IPS DF 6.9 (cell line): ENCODE measurements at regions not wholly inside any gene's neighbourhood (a gene's known extent, or its start where the extent isn't known, plus 50 kb on each side); places are given as distances from the start of the nearest gene placed in this dataset.

ENCODE experiments used
- DNase-seq: peaks from one replicate; pipeline ENCODE4 v3.0.0-alpha.2; 2013; ENCODE audit warnings: low read depth, low spot score
- H3K27ac ChIP-seq: one replicate; pipeline ENCODE4 v1.5.1; 2013; ENCODE audit warnings: low read length, control low read depth
- H3K27me3 ChIP-seq: 2 replicates; pipeline ENCODE4 v1.6.1; 2013; ENCODE audit warnings: mild to moderate bottlenecking, low read length; ENCODE audit not compliant: control insufficient read depth, insufficient read depth
- H3K36me3 ChIP-seq: 2 replicates; pipeline ENCODE4 v1.6.1; 2013; ENCODE audit warnings: low read length; ENCODE audit not compliant: control insufficient read depth, insufficient read depth
- H3K4me1 ChIP-seq: 2 replicates; pipeline ENCODE4 v1.6.1; 2013; ENCODE audit warnings: low read length; ENCODE audit not compliant: control insufficient read depth, insufficient read depth
- H3K4me3 ChIP-seq: 2 replicates; pipeline ENCODE4 v1.5.1; 2013; ENCODE audit warnings: mild to moderate bottlenecking, low read length
- H3K9me3 ChIP-seq: 2 replicates; pipeline ENCODE4 v1.6.1; 2013; ENCODE audit warnings: low read length, inconsistent platforms; ENCODE audit not compliant: control insufficient read depth, insufficient read depth
- WGBS: extraction: QIAGEN DNeasy Blood & Tissue Kit; methylation state at CpG from one replicate; pipeline ENCODE4 v1.1.7; 2013; ENCODE audit warnings: mixed read lengths, missing lambda C conversion rate; ENCODE audit not compliant: insufficient read length, insufficient coverage; 5-methylcytosine and 5-hydroxymethylcytosine counted together

DNA sequence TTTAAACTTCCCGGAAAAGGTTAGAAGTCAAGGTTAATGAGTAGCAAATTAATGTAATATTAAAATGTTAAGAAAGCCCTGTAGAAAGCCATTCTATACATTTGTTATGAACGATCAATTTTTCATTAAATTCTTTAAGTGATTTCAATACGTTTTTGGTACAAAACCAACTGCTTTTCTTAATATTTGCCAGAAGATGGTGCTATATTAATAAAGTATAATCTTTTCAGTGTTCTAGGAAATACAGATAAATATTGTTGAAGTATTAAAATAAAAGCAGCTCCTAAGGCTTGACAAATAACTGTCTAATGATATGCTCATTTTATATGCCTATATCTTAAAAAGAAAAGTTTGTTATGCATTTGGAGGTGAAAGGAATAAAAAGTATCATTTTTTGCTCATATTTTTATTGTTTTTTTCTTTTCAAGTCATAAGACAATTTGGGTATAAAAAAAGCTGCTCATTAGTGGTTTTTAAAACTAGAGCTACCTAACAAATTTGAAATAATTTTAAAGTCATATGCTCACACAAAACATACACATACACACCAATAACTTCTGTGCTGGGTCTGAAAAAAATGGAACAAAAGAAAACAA lies 130.3 kb upstream of the POT1 start:
- no CpG with 5 or more reads among the region's 3 CpGs for WGBS
- H3K4me3 ChIP-seq: no peak overlapping the region
- no peaks in the 10 kb centered on the region for H3K36me3 ChIP-seq
- H3K9me3 ChIP-seq: no peaks in the 10 kb centered on the region
- H3K27me3 ChIP-seq: no peaks in the 10 kb centered on the region
- no peaks in the 10 kb centered on the region for H3K4me1 ChIP-seq
- no peak overlapping the region for H3K27ac ChIP-seq
- no peak for DNase-seq

DNA sequence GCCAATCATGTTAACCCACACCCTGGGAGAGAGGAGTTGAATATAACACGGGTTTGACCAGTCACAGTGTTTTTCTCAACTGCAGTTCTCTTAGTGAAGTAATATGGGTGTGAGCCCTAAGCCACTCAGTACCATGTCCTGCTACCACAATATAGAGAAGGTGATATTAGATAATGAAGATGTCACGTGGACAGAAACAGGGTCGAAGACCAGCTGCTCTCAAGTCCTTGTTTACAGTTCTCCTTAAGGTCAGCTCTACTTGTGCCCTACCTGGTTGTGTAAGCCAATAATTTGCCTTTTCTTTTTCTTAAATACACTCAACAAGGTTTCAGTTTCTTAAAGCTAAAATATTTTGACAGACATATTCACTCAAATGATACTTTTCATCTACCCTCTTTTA lies 128.3 kb upstream of the POT1 start:
- H3K36me3 ChIP-seq: no peaks in the 10 kb centered on the region
- H3K4me3 ChIP-seq: no peak overlapping the region
- no peak overlapping the region for H3K27ac ChIP-seq
- no peaks in the 10 kb centered on the region for H3K9me3 ChIP-seq
- WGBS: no CpG with 5 or more reads among the region's 3 CpGs
- no peaks in the 10 kb centered on the region for H3K27me3 ChIP-seq
- DNase-seq: no peak
- H3K4me1 ChIP-seq: no peaks in the 10 kb centered on the region

DNA sequence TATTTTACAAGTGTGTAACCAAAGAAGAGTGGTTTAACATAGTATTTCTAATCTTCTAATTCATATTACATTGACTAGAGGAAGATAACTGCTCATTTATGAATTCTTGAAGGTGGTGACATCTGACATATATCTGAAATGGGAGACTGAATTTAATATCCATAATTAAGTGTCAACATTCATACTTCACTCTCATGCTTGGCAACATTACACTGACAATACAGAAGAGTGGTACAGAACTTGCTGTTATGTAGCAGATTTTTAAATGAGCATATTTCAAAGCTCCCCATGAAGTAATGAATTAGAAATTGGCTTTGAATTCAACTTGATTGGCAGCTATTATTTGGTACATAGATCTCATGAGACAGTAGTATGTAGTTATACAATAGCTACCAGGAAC lies 125.8 kb upstream of the POT1 start:
- no peaks in the 10 kb centered on the region for H3K9me3 ChIP-seq
- no peaks in the 10 kb centered on the region for H3K27me3 ChIP-seq
- H3K4me1 ChIP-seq: no peaks in the 10 kb centered on the region
- H3K36me3 ChIP-seq: no peaks in the 10 kb centered on the region
- no peak for DNase-seq
- no peak overlapping the region for H3K27ac ChIP-seq
- no peak overlapping the region for H3K4me3 ChIP-seq

DNA sequence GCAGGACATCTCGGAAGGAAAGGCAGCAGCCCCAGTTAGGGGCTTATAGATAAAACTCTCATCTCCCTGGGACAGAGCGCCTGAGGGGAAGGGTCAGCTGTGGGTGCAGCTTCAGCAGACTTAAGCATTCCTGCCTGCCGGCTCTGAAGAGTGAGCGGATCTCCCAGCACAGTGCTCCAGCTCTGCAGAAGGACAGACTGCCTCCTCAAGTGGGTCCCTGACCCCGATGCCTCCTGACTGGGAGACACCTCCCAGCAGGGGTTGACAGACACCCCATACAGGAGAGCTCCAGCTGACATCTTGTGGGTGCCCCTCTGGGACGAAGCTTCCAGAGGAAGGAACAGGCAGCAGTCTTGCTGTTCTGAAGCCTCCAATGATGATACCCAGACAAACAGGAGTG lies 117.1 kb upstream of the POT1 start:
- DNase-seq: no peak
- WGBS: no CpG with 5 or more reads among the region's 6 CpGs

DNA sequence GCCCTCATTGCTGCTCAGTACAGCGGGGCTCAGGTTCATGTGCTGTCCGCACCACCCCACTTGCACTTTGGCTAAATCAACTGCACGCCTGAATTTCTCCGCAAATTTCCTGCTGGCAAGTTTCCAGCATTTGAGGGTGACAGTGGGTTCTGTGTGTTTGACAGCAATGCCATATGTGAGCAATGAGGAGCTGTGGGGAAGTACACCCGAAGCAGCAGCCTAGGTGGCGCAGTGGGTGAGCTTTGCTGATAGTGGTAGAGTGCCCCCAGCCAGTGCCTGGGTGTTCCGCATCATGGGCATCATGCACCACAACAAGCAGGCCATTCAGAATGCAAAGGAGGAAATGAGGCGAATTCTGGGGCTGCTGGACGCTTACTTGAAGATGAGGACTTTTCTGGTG lies 103.9 kb upstream of the POT1 start:
- Histone ChIP-seq H3K27me3 (no peaks in the 10 kb centered on the region), H3K4me1 (no peaks in the 10 kb centered on the region), H3K4me3 (no peak overlapping the region), H3K9me3 (no peaks in the 10 kb centered on the region), H3K36me3 (no peaks in the 10 kb centered on the region), H3K27ac (no peak overlapping the region)
- no peak for DNase-seq
- no CpG with 5 or more reads among the region's 9 CpGs for WGBS

More for the DNA sequence above, 117.1 kb upstream of the POT1 start:
- Histone ChIP-seq H3K4me3 (no peak overlapping the region), H3K9me3 (no peaks in the 10 kb centered on the region), H3K27me3 (no peaks in the 10 kb centered on the region), H3K36me3 (no peaks in the 10 kb centered on the region), H3K4me1 (no peaks in the 10 kb centered on the region), H3K27ac (no peak overlapping the region)

DNA sequence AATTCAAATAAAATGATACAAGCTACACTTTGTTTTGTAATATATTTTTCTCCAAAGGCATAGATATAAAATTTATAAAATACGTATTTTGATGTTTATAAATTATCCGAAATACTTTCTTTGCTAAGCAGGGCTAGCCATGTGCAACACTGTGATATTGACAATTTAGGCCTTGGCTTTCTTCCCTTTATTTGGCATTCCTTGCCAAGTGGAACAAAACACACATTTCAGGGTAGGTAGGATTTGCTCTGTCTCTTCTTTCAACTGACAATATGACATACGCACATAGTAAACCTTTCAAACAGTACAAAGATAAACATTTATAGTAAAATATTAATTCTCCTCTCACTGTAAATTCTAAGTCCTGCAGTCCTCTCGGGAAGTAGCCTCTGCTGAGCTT lies 103.3 kb upstream of the POT1 start:
- WGBS: no CpG with 5 or more reads among the region's 4 CpGs
- no peak for DNase-seq
- H3K36me3 ChIP-seq: no peaks in the 10 kb centered on the region
- no peaks in the 10 kb centered on the region for H3K9me3 ChIP-seq
- no peaks in the 10 kb centered on the region for H3K4me1 ChIP-seq
- H3K27ac ChIP-seq: no peak overlapping the region
- H3K4me3 ChIP-seq: no peak overlapping the region
- no peaks in the 10 kb centered on the region for H3K27me3 ChIP-seq

DNA sequence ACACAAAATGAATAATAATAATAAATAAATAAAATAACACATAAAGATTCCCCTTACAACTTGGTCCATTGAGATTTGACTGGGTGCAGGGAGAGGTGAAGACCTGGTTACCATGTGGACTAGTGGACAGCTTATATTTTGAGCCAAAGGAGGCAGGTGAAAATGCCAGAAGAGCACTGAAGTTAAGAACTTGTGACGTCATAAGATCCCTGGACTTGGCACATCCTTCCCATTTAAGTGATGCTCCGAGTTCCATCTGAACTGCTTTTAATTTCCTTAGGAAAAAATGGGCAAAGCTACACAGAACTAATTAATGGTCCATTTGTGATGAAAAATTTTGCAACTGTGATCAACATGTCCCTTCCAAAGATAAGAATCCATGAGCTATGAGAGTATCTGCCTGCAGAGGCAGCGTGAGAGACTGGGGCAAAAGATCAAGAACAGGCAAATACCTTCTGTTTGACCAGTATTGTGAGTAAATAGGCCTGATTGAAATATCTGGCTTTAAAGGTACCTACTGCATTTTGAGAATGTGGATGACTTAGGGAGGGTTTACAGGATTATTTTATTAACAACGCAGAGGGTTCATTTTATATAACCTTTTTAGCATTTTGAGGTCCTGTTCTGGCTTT lies 101.2 kb upstream of the POT1 start:
- Histone ChIP-seq H3K4me3 (no peak overlapping the region), H3K27ac (no peak overlapping the region), H3K9me3 (no peaks in the 10 kb centered on the region), H3K4me1 (no peaks in the 10 kb centered on the region), H3K36me3 (no peaks in the 10 kb centered on the region), H3K27me3 (no peaks in the 10 kb centered on the region)
- no peak for DNase-seq
- WGBS: no CpG with 5 or more reads among the region's 4 CpGs

DNA sequence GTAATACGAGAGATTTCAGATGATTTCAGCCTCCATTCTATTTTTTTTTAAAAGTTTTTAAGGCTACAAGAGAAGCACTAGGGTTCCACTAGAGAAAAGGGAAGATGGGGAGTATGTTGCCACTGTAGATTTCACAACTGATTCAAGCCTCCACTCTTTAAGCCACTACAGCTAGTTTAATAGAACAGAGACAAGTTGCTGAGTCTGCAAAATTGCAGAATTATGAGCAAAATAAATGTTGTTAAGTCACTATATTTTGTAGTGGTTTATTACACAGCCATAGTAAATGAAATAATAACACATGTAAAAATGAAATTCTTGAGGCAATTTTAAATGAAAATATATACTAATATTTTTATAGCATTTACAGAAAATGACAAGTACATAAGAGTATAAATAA lies 96.0 kb upstream of the POT1 start:
- Histone ChIP-seq H3K9me3 (no peaks in the 10 kb centered on the region), H3K27ac (no peak overlapping the region), H3K4me1 (no peaks in the 10 kb centered on the region), H3K4me3 (no peak overlapping the region), H3K36me3 (no peaks in the 10 kb centered on the region), H3K27me3 (no peaks in the 10 kb centered on the region)
- WGBS: no CpG with 5 or more reads among the region's 1 CpG
- DNase-seq: no peak

DNA sequence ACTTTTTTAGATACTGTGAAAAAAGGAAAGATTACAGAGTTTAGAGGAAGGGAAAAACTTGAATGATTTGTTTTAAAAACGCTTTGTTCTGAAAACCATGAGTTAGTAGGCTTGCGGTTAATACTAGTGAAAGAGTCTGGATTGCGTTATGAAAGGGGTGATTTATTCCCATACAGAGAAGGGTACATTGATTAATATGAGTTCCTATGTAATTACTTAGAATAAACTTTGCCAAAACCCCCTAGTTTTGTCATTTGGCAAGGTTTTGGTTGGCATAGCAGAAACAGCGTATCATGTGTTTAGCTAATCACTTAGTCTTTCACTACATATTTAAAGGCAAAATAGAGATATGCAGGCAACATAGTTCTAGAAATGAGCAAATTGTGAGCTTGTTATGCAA lies 91.2 kb upstream of the POT1 start:
- no CpG with 5 or more reads among the region's 4 CpGs for WGBS
- Histone ChIP-seq H3K9me3 (no peaks in the 10 kb centered on the region), H3K27ac (no peak overlapping the region), H3K36me3 (no peaks in the 10 kb centered on the region), H3K4me3 (no peak overlapping the region), H3K27me3 (no peaks in the 10 kb centered on the region), H3K4me1 (no peaks in the 10 kb centered on the region)
- no peak for DNase-seq

DNA sequence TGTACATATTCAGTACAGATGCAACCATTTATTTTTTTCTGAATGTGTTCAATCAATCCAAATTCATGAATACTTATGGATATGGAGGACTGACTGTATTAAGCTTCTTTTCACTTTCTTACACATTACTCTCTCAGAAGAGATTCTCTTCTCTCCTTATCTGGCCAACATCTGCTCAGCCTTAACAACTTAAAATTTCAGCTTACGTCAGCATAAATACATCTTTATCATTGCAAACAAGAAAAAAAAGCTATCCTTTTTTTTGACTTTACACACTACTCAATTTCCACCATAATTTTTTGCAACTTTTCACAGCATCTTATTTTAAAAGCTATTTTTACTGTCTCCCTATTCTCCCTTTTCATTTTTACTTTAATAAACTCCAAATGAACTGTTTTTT lies 80.9 kb upstream of the POT1 start:
- Histone ChIP-seq H3K4me3 (no peak overlapping the region), H3K27ac (no peak overlapping the region), H3K9me3 (no peaks in the 10 kb centered on the region), H3K36me3 (no peaks in the 10 kb centered on the region), H3K27me3 (no peaks in the 10 kb centered on the region), H3K4me1 (no peaks in the 10 kb centered on the region)
- DNase-seq: no peak
- no CpG with 5 or more reads among the region's 1 CpG for WGBS

DNA sequence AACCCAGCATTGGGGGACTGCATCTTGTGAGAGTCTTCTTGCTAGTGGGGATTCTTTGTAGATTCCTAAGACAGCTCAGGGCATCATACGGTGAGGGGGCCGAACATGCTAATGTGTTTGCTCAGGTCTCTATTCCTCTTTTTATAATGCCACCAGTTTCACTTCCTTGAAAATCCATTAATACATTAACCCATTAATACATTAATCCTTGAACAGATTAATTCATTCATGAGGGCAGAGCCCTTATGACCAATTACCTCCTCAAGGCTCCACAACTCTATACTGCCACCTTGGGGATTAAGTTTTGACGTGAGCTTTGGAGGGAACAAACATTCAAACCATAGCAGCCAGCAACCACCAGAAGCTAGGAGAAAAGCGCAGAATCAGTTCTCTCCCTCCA lies 67.2 kb upstream of the POT1 start:
- no peaks in the 10 kb centered on the region for H3K27me3 ChIP-seq
- DNase-seq: peak; percentile 11
- H3K4me3 ChIP-seq: no peak overlapping the region
- no peak overlapping the region for H3K27ac ChIP-seq
- no peaks in the 10 kb centered on the region for H3K36me3 ChIP-seq
- H3K4me1 ChIP-seq: no peaks in the 10 kb centered on the region
- no peaks in the 10 kb centered on the region for H3K9me3 ChIP-seq
- no CpG with 5 or more reads among the region's 4 CpGs for WGBS
